Urothelium cell line (cell line): ENCODE measurements at regions not wholly inside any gene's neighbourhood (a gene's known extent, or its start where the extent isn't known, plus 50 kb on each side); places are given as distances from the start of the nearest gene placed in this dataset.
A peak's percentile ranks its signal among the peaks of the same experiment; 100 is the strongest.
"Not testable (repeated sequence)": the region's sequence is repeated elsewhere in the genome, so short reads cannot be mapped to it uniquely, and the experiment has no call there.

Source experiments
- DNase-seq: peaks from one replicate; pipeline ENCODE4 v3.0.0; 2011; ENCODE audit warnings: low spot score, mixed read lengths
- FAIRE-seq: peaks from 2 replicates; lab custom pipeline; 2011; peaks lifted over from hg19 to GRCh38; lab: Jason Lieb, UNC

- DNase-seq (no peak), FAIRE-seq (no peak)
Measured at GRCh38 chr4:149983931-149984330, 94.3 kb upstream of the DCLK2 start.

- no peak for DNase-seq
- no peak for FAIRE-seq
Measured at GRCh38 chr4:149985981-149986380, 92.3 kb upstream of the DCLK2 start.

GRCh38 chr4:149986917-149987316 lies 91.3 kb upstream of the DCLK2 start:
- FAIRE-seq (no peak), DNase-seq (no peak)

- DNase-seq (no peak), FAIRE-seq (no peak)
Measured at GRCh38 chr4:149987330-149988086, 90.7 kb upstream of the DCLK2 start.

DNA sequence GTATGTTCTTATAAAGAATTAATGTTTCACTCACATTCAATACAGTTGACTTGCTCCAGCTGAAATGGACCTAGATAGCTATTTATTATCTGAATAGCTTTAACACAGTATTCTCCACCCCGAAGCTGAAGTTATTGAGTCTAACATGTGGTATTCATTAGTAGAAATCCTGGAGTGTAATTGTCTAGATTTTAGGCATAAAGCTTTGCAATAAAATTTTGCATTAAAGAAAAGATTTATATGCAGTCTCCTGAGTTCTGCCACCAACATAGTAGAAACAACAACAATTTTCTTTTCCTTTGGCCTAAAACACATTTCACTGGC lies 90.2 kb upstream of the DCLK2 start:
- no peak for FAIRE-seq
- no peak for DNase-seq

GRCh38 chr4:149993030-149993429 lies 85.2 kb upstream of the DCLK2 start:
- FAIRE-seq (no peak), DNase-seq (peak; percentile 36)

DNA sequence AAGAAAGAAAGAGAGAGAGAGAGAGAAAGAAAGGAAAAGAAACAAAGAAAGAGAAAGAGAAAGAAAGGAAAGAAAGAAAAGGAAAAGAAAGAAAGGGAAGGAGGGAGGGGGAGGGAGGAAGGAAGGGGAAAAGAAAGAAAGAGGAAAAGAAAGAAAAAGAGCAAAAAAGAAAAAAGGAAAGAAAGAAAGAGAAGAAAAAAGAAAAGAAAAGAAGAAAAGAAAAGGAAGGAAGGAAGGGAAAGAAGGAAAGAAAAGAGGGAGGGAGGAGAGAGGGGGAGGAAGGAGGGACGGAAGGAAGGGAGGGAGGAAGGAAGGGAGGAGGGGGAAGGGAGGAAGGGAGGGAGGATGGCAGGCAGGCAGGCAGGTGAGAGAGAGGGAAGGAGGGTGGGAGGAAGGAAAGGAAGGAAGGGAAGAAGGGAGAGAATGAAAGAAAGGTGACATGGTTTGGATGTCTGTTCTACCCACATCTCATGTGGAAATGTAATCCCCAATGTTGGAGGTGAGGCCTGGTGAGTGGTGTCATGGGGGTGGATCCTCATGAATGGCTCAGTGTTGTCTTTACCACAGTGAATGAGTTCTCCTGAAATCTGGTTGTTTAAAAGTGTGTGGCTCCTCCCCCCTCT lies 83.0 kb upstream of the DCLK2 start:
- FAIRE-seq, result no peak
- no peak for DNase-seq

GRCh38 chr4:149997881-149998421 lies 80.3 kb upstream of the DCLK2 start:
- FAIRE-seq (peak; percentile 55), DNase-seq (peak; percentile 61)

GRCh38 chr4:149999485-150000074 lies 78.7 kb upstream of the DCLK2 start:
- FAIRE-seq (no peak), DNase-seq (peak; percentile 40)

GRCh38 chr4:150001815-150002214 lies 76.4 kb upstream of the DCLK2 start:
- FAIRE-seq, result no peak
- peak; percentile 31 for DNase-seq

- DNase-seq, result no peak
Measured at GRCh38 chr4:150002561-150002960, 75.7 kb upstream of the DCLK2 start.

DNA sequence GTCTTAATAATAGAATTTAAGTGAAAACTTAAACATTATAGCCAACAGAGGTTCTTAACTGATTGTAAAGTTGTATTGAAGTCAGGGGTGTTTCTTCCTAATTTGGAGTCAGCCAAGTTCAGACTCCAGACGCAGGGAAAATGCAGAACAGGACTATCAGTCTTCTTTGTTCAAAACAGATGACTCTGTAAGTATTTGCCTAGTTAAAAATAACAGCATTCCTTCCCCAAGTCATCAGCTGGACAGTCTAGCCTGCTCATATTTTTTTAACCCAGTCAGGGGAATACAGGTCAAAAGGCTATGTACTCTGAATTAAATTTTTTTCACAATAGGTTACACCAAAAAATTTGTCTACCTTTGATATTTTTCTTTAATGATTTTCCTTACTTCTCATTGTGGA lies 73.8 kb upstream of the DCLK2 start:
- no peak for FAIRE-seq
- peak; percentile 16 for DNase-seq

More at GRCh38 chr4:150002561-150002960, 75.7 kb upstream of the DCLK2 start:
- FAIRE-seq, result no peak

DNA sequence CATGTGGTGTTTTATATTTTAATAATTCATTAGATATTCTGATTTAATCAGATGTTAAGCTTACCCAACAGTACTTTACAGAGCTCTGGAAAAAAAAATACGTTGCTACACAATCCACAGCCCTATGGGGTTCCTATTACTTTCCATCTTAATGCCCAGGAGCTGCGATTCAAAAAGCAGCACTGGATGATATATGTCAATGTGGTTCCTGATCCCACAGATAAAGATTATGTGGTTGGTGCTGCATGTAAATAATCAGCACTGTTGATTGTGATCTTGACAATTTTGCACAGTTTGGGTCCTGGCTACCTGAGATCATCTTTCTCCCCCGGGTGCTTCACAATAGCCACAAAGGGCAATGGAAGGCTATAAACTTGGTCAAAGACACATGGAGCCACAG lies 72.7 kb upstream of the DCLK2 start:
- DNase-seq, result no peak
- no peak for FAIRE-seq

DNA sequence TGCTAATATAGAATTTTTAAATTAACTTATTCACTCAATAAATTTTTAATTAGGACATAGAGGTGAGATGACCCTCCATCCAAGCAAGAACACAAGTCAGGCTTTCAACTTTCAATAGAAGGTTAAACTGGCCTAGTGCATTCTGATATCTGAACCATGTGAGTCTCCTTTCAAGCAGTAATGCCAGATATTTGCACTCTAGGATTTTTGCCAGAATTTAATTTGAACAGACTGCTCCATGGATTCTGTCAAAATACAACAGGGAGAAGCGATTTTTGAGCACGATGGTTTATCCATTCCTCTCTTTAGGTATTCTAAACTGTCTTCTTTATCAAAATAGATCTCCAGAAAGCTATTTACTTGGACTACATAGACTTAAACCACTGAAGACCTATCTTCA lies 72.0 kb upstream of the DCLK2 start:
- no peak for FAIRE-seq
- DNase-seq, result no peak

DNA sequence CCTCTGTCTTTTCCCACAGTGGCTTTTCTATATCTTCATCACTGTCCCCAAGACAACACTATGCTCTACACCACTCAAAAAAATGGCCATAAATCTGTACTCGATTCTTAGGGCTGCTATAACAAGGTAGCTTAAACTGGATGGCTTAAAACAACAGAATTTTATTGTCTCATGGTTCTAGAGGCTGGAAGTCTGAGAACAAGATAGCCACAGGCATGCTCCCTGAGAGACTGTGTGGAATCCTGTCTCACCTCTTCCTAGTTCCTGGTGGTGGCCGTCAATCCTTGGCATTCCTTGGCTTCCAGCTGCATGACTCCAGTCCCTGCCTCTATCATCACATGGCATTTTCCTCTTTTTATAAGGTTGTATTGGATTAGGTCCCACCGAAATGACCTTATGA lies 70.7 kb upstream of the DCLK2 start:
- FAIRE-seq (no peak), DNase-seq (peak; percentile 38)

GRCh38 chr4:150008546-150008945 lies 69.7 kb upstream of the DCLK2 start:
- FAIRE-seq, result no peak

DNA sequence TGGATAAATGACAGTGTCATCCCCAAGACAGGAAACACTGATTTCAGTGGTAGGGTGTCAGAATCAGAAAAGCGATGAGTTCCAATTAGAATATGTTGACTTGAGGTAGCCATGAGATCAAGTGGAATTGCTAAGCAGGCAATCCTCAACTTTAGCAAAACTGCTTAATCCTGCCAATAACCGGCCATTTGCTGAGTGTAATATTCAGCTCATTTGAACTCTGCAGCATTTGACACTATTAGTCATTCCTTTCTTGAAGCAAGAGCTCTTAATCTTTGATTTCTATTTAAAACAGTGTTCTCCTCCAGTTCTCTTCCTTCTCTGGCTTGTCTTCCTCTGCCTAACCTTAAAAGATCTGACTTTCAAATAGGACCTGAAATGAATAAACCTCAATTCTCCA lies 68.7 kb upstream of the DCLK2 start:
- FAIRE-seq, result no peak

More at GRCh38 chr4:150008546-150008945, 69.7 kb upstream of the DCLK2 start:
- no peak for DNase-seq

GRCh38 chr4:150010525-150011126 lies 67.6 kb upstream of the DCLK2 start:
- peak; percentile 43 for DNase-seq
- no peak for FAIRE-seq

More for the DNA sequence above, 68.7 kb upstream of the DCLK2 start:
- no peak for DNase-seq

- FAIRE-seq (no peak), DNase-seq (no peak)
Measured at GRCh38 chr4:150012851-150013360, 65.3 kb upstream of the DCLK2 start.

DNA sequence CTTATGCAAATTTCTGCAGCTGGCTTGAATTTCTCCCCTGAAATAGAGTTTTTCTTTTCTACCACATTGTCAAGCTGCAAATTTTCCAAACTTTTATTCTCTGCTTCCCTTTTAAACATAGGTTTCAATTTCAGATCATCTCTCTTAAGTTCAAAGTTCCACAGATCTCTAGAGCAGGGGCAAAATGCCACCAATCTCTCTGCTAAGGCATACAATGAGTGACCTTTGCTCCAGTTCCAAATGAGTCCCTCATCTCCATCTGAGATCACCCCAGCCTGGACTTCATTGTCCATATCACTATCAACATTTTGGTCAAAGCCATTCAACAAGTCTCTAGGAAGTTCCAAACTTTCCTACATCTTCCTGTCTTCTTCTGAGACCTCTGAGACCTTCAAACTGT lies 62.3 kb upstream of the DCLK2 start:
- not testable (repeated sequence) for DNase-seq, FAIRE-seq

DNA sequence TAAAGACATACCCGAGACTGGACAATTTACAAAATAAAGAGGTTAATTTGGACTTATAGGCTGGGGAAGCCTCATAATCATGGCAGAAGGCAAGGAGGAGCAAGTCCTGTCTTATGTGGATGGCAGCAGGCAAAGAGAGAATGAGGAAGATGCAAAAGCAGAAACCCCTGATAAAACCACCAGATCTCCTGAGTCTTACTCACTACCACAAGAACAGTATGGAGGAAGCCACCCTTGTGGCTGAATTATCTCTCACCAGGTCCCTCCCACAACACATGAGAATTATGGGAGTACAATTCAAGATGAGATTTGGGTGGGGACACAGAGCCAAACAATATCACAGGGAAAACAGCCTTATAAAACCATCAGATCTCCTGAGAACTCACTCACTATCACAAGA lies 61.6 kb upstream of the DCLK2 start:
- not testable (repeated sequence) for FAIRE-seq

More for the DNA sequence above, 61.6 kb upstream of the DCLK2 start:
- DNase-seq, result not testable (repeated sequence)
